Esophagus squamous epithelium (tissue), 5 donors: ENCODE measurements at regions not wholly inside any gene's neighbourhood (a gene's known extent, or its start where the extent isn't known, plus 50 kb on each side); places are given as distances from the start of the nearest gene placed in this dataset.

Source experiments
- DNase-seq: peaks from one replicate; lab custom pipeline; 2025; lab: John Stamatoyannopoulos, UW
- H3K27ac ChIP-seq, 4 donors: fragments of 200-600 bp; sonication (generic); one replicate each; pipeline ENCODE4 v1.5.1; 2016 to 2019; ENCODE audit warnings: mild to moderate bottlenecking in 1 of 4
- H3K27me3 ChIP-seq, 4 donors: fragments of 200-600 bp; sonication (generic); 1 replicate in 3 of 4; 2 replicates in 1 of 4; pipeline versions ENCODE4 v1.5.1 to v1.6.0; 2017 to 2021; ENCODE audit warnings: antibody characterized with exemption in 1 of 4
- H3K36me3 ChIP-seq, 3 donors: fragments of 200-600 bp; sonication (generic); one replicate each; pipeline ENCODE4 v1.5.1; 2016 to 2019
- H3K4me1 ChIP-seq, 3 donors: fragments of 200-600 bp; sonication (generic); one replicate each; pipeline ENCODE4 v1.5.1; 2017 to 2019
- H3K4me3 ChIP-seq, 4 donors: fragments of 200-600 bp; sonication (generic); 1 replicate in 3 of 4; 2 replicates in 1 of 4; pipeline ENCODE4 v1.5.1; 2016 to 2019; ENCODE audit warnings: mild to moderate bottlenecking in 2 of 4, moderate library complexity in 1 of 4
- H3K9me3 ChIP-seq, 3 donors: fragments of 200-600 bp; sonication (generic); one replicate each; pipeline ENCODE4 v1.5.1; 2016 to 2019
- CTCF ChIP-seq, 6 experiments: fragments of 450-650 bp in 4 of 6; fragments of 200-600 bp in 2 of 6; sonication (generic) in 2 of 6; IDR thresholded peaks; one replicate each; pipeline ENCODE4 v1.5.1; 2016 to 2019; ENCODE audit warnings: antibody characterized with exemption in 6 of 6, mild to moderate bottlenecking in 4 of 6, moderate library complexity in 4 of 6
- POLR2A ChIP-seq, 4 donors: fragments of 450-650 bp; IDR thresholded peaks; one replicate each; pipeline ENCODE4 v1.6.1; 2017; ENCODE audit warnings: antibody characterized with exemption in 4 of 4, mild to moderate bottlenecking in 4 of 4, moderate library complexity in 3 of 4
- WGBS, 2 donors: methylation state at CpG; one replicate each; pipeline ENCODE4 v1.1.5; 2018; 5-methylcytosine and 5-hydroxymethylcytosine counted together
- intact Hi-C: fragments of 100-400 bp; cut with DNase I; formaldehyde crosslinking; loops from one replicate; pipeline ENCODE4 v1.15.0; 2022
- donor health status: DM: yes; HTN: yes; CAD: no.

GRCh38 chr2:53253244-53253643, 514.4 kb upstream of the CHAC2 start:
- no peaks in the 10 kb centered on the region for H3K4me1 ChIP-seq
- WGBS, 2 donors = 46 to 53% methylated on average over 2 of the region's 2 CpGs
- H3K9me3 ChIP-seq = no peaks in the 10 kb centered on the region
- intact Hi-C loops = no loop called here
- H3K36me3 ChIP-seq = no peaks in the 10 kb centered on the region
- H3K27ac ChIP-seq = no peak overlapping the region
- no peak for DNase-seq
- TF ChIP-seq CTCF (IDR thresholded peaks at IDR 0.05) (no peak), POLR2A (IDR thresholded peaks at IDR 0.05) (no peak)
- H3K27me3 ChIP-seq = no peaks in the 10 kb centered on the region
- H3K4me3 ChIP-seq = no peak overlapping the region

- 21 to 31% methylated on average over 1 of the region's 1 CpG for WGBS, 2 donors
- Histone ChIP-seq H3K27me3 (no peaks in the 10 kb centered on the region), H3K4me1 (no peaks in the 10 kb centered on the region), H3K36me3 (no peaks in the 10 kb centered on the region), H3K27ac (no peak overlapping the region), H3K4me3 (no peak overlapping the region), H3K9me3 (no peaks in the 10 kb centered on the region)
- intact Hi-C loops = no loop called here
- no peak for TF ChIP-seq POLR2A (IDR thresholded peaks at IDR 0.05)
- TF ChIP-seq CTCF (IDR thresholded peaks at IDR 0.05) = no peak
- no peak for DNase-seq
Observed at GRCh38 chr2:53252115-53252514, 515.5 kb upstream of the CHAC2 start.

GRCh38 chr2:53247956-53248735, 519.5 kb upstream of the CHAC2 start:
- DNase-seq = no peak
- Histone ChIP-seq H3K9me3 (no peaks in the 10 kb centered on the region), H3K27me3 (no peaks in the 10 kb centered on the region), H3K4me3 (no peak overlapping the region), H3K36me3 (no peaks in the 10 kb centered on the region), H3K4me1 (no peaks in the 10 kb centered on the region), H3K27ac (no peak overlapping the region)
- intact Hi-C loops = no loop called here
- 66 to 69% methylated on average over 6 of the region's 6 CpGs for WGBS, 2 donors
- TF ChIP-seq POLR2A (IDR thresholded peaks at IDR 0.05) (no peak), CTCF (IDR thresholded peaks at IDR 0.05) (no peak)

- H3K4me3 ChIP-seq = no peak overlapping the region
- TF ChIP-seq CTCF (IDR thresholded peaks at IDR 0.05) = no peak
- no peak for TF ChIP-seq POLR2A (IDR thresholded peaks at IDR 0.05)
- intact Hi-C loops = no loop called here
- H3K27me3 ChIP-seq = no peaks in the 10 kb centered on the region
- H3K4me1 ChIP-seq = no peaks in the 10 kb centered on the region
- H3K9me3 ChIP-seq = no peaks in the 10 kb centered on the region
- no peaks in the 10 kb centered on the region for H3K36me3 ChIP-seq
- DNase-seq = no peak
- H3K27ac ChIP-seq = no peak overlapping the region
Observed at GRCh38 chr2:53243430-53243829, 524.2 kb upstream of the CHAC2 start.

- no peak for DNase-seq
- intact Hi-C loops = no loop called here
- H3K9me3 ChIP-seq = no peaks in the 10 kb centered on the region
- H3K27me3 ChIP-seq = no peaks in the 10 kb centered on the region
- H3K4me1 ChIP-seq = no peaks in the 10 kb centered on the region
- H3K27ac ChIP-seq = no peak overlapping the region
- WGBS, 2 donors = 60 to 66% methylated on average over 3 of the region's 3 CpGs
- TF ChIP-seq CTCF (IDR thresholded peaks at IDR 0.05) (no peak), POLR2A (IDR thresholded peaks at IDR 0.05) (no peak)
- no peak overlapping the region for H3K4me3 ChIP-seq
- H3K36me3 ChIP-seq = no peaks in the 10 kb centered on the region
Observed at GRCh38 chr2:53242090-53242489, 525.5 kb upstream of the CHAC2 start.
